H7 (cell line): ENCODE measurements at regions not wholly inside any gene's neighbourhood (a gene's known extent, or its start where the extent isn't known, plus 50 kb on each side); places are given as distances from the start of the nearest gene placed in this dataset.
"Not testable (repeated sequence)": the region's sequence is repeated elsewhere in the genome, so short reads cannot be mapped to it uniquely, and the experiment has no call there.

Experiments used
- DNase-seq: peaks from one replicate; pipeline ENCODE4 v3.0.0; 2012
- H3K27me3 ChIP-seq: 2 replicates; pipeline ENCODE4 v1.6.0; 2011; ENCODE audit warnings: mild to moderate bottlenecking, low read length; ENCODE audit not compliant: control insufficient read depth, insufficient read depth
- H3K36me3 ChIP-seq: replicated peaks from 2 replicates; pipeline ENCODE4 v1.5.1; 2011; ENCODE audit warnings: low read length; ENCODE audit not compliant: control insufficient read depth, insufficient read depth
- H3K4me3 ChIP-seq: 2 replicates; pipeline ENCODE4 v1.5.1; 2011; ENCODE audit warnings: low read depth, mild to moderate bottlenecking, control low read depth, low read length, moderate library complexity; ENCODE audit not compliant: insufficient read depth

DNA sequence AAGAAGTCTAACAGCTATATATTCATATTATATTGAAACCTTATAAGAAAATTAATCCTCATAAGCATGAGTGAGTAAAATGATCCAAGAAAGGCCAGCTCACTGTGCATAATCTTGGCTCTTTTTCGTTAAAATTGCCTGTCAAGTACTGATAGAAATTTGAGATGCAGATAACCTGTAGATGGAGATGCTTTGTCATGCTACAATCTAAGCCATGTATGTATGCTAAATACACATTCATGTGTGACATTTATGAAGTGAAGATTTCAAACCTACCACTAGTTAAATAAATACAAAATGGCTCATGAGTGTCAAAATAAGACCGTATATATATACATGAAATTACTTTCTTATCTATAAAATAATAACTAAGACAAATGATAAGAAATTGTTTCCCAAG is 1491.5 kb upstream of the PRMT6 start:
- Histone ChIP-seq H3K27me3 (no peaks in the 10 kb centered on the region), H3K36me3 (no peaks in the 10 kb centered on the region), H3K4me3 (no peak overlapping the region)
- no peak for DNase-seq

DNA sequence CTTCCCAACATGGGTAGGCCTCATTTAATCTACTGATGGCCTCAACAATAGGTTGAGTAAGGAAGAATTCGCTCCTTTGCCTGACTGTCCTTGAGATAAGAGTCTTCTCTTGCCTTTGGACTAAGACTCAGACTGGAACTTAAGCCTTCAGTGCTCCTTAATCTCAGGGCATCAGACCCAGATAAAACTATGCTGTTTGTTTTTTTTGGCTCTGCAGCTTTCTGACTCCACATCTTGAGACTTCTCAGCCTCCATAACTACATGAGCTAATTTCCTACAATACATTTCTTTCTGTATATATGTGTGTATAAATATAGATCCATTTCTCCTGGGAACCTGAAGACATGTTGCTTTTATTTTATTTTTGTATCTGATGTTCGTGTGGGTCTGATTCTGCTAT is 1470.7 kb upstream of the PRMT6 start:
- Histone ChIP-seq H3K4me3 (no peak overlapping the region), H3K36me3 (no peaks in the 10 kb centered on the region), H3K27me3 (no peaks in the 10 kb centered on the region)
- no peak for DNase-seq

DNA sequence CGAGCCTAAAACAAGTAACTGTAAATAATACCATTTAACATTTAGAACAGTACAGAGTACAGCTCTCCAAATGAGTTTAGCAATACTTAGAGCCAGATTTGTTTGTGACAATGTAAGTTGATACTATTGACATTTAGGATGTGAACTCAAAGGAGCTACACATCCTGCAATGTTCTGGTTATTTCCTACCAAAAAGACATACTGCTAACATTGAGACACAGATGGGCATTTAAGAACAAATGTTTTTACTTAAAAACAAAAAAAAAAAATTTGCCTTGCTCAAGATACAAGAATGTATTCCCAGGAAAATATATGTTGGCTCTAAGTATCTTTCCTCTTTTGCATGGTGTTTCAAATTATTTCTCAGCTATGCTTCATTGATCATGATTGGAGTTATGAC is 1464.8 kb upstream of the PRMT6 start:
- H3K4me3 ChIP-seq, result no peak overlapping the region
- DNase-seq, result no peak
- no peaks in the 10 kb centered on the region for H3K27me3 ChIP-seq
- no peaks in the 10 kb centered on the region for H3K36me3 ChIP-seq

DNA sequence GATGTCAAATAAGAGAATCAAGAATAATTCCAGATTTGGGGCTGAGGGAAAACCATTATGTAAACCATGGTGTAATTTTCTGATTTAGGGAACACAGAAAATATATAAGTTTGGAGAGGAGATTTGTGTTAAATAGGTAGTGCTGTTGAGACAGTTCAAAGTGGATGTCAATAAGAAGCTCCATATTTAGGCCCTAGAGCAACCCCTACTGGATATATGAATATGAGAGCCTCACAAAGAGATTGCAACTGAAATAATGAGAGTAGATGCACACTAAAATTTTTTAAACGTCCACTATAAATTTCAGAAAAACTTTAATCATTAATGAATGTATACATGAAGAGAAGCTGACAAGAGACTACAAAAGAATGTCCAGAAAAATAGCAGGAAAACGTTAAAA is 1447.8 kb upstream of the PRMT6 start:
- Histone ChIP-seq H3K4me3 (no peak overlapping the region), H3K36me3 (no peaks in the 10 kb centered on the region), H3K27me3 (no peaks in the 10 kb centered on the region)
- DNase-seq, result no peak

DNA sequence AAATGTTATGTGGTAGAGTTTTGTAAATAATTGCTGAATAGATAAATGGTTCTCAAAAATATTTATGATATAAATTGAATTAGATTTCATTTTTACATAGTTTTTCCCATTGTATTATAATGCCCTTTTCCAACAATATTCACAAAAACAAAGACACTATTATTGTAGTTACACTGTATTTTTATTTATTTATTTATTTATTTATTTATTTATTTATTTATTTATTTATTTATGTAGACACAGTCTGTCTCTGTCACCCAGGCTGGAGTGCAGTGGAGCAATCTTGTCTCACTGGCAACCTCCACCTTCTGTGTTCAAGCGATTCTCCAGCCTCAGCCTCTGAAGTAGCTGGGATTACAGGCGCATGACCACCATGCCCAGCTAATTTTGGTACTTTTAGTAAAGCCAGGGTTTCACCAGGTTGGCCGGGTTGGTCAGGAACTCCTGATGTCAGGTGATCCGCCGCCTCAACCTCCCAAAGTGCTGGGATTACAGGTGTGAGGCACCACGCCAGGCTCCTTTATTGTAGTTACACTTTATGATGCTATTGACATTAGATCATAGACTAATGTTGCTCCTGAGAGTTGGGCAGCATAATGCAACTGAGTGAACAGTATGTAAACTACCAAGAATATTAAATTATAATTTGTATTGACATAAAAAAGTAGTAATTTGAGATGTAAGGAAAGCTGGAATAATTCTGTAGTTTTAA is 1430.0 kb upstream of the PRMT6 start:
- H3K4me3 ChIP-seq, result no peak overlapping the region

GRCh38 chr1:105631153-105631744 is 1425.2 kb upstream of the PRMT6 start:
- H3K27me3 ChIP-seq, DNase-seq, H3K4me3 ChIP-seq, H3K36me3 ChIP-seq: not testable (repeated sequence)

More for the DNA sequence above, 1430.0 kb upstream of the PRMT6 start:
- no peaks in the 10 kb centered on the region for H3K36me3 ChIP-seq
- H3K27me3 ChIP-seq, result no peaks in the 10 kb centered on the region
- no peak for DNase-seq

DNA sequence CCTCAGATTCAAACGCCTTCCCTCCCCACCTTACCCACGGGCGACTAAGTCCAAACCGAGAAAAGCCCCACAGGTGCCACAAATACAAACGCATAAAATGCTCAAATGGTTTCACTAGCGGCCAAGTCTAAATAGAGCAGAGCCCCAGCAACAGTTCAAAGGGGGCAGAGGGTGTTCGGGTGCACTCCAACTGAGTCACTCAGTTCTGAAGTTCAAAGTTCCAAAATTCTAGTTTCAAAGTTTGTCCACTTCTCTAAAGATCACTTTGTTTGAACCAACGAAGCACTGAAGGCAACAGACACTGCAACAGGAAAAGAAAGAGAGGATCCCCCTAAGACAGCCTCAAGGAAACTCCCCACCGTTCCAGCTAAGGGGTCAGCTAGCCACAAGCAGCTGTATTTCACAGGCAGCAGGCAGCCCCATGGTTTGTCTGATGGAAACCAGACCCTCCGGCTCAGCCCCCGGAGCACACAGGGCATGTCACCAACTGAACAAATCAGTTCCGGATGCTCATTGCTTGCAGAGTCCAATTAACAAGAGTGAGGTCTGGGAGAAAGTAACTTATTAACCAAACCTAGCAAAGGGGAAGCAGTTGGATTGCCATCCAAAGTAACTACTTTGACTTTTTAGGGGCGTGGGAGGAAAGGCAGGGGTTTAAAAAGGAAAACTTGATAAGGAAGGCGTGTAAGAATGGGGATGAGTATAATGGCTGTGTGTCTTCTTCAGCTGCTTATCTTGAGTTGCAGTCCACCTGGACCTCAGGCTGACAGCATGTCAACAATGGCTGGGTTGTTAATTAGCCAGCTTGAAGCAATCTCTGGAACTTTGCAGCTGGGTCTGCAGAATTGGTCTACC is 1423.9 kb upstream of the PRMT6 start:
- Histone ChIP-seq H3K27me3 (no peaks in the 10 kb centered on the region), H3K36me3 (no peaks in the 10 kb centered on the region), H3K4me3 (no peak overlapping the region)
- no peak for DNase-seq

- no peaks in the 10 kb centered on the region for H3K27me3 ChIP-seq
- H3K36me3 ChIP-seq, result no peaks in the 10 kb centered on the region
- DNase-seq, result no peak
- no peak overlapping the region for H3K4me3 ChIP-seq
Observed at GRCh38 chr1:105636052-105636451, 1420.4 kb upstream of the PRMT6 start.

GRCh38 chr1:105641407-105641806 is 1415.1 kb upstream of the PRMT6 start:
- no peaks in the 10 kb centered on the region for H3K27me3 ChIP-seq
- no peak for DNase-seq
- H3K4me3 ChIP-seq, result no peak overlapping the region
- H3K36me3 ChIP-seq, result no peaks in the 10 kb centered on the region

DNA sequence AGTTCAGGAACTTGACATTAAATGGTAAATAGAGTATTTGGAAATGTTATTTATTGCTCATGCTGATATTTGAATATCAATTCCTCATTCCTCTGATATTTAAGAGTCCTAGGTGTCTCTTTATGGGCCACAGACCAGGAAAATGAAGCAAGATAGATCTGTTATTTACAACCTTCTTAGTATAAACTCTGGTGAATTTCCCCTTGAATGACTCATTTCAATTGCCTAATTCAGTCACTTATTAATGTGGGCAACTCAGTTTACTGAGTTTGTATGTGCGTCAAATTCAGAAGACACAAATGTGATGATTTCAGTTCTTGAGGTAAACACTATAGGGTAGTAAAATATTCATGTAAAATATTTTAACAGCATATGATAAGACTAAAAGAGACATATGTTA is 1404.4 kb upstream of the PRMT6 start:
- Histone ChIP-seq H3K27me3 (no peaks in the 10 kb centered on the region), H3K36me3 (no peaks in the 10 kb centered on the region), H3K4me3 (no peak overlapping the region)
- DNase-seq, result no peak

DNA sequence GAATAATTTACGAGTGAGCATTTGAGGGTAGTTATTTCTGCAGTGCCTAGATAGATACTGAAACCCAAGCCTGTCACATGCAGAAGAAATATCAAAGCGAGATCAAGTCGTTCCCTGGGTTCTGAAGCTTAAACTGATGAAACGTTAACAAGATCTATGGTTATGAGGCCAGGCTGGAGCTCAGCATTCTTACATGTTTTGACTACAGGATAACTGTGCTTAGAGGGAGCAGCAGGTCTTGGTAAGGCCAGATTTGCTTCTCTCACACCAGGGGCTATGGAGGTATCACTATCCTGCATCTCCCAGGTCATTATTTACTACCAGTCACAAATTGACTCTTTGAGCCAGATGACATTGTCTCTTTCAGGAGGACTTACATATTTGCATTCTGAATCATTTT is 1401.4 kb upstream of the PRMT6 start:
- Histone ChIP-seq H3K36me3 (no peaks in the 10 kb centered on the region), H3K27me3 (no peaks in the 10 kb centered on the region), H3K4me3 (no peak overlapping the region)
- no peak for DNase-seq

DNA sequence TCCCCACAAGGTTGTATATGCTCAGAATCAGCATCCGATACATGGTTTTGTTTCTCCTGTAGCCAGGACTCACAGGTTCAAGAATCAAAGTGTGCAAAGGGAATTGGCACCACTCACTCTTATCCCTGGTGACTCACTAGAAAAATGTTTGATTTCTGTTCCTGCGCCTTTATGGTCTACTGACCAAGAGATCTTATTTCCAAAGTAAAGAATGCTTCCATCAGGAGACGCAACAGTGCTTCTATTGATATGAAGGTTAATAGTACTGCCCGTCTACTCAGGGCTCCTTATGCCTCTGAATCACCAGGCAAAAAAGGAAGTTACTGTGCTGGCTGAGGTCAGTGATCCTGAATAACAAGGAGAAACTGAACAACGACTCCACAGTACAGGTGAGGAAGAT is 1392.0 kb upstream of the PRMT6 start:
- Histone ChIP-seq H3K36me3 (no peaks in the 10 kb centered on the region), H3K27me3 (no peaks in the 10 kb centered on the region), H3K4me3 (no peak overlapping the region)
- DNase-seq, result no peak

DNA sequence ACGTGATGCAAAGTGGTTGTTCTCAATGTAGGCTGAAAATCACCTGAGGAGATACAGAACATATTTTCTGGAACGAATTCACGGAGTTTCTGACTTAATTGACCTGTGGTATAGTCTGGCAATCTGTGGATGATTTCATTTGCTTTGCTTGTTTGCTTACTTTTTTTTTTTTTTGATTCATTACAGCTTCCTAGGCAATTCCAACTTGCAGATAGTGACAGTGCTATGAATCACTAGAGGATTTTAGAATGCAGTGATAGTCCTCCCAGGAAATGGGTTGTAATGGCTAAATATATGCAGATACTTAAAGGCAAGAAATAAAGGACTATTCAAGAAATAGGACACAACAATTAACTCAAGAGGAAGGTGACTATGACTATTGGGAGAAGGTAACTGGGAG is 1378.1 kb upstream of the PRMT6 start:
- no peak for DNase-seq
- Histone ChIP-seq H3K36me3 (no peaks in the 10 kb centered on the region), H3K27me3 (no peaks in the 10 kb centered on the region), H3K4me3 (no peak overlapping the region)

DNA sequence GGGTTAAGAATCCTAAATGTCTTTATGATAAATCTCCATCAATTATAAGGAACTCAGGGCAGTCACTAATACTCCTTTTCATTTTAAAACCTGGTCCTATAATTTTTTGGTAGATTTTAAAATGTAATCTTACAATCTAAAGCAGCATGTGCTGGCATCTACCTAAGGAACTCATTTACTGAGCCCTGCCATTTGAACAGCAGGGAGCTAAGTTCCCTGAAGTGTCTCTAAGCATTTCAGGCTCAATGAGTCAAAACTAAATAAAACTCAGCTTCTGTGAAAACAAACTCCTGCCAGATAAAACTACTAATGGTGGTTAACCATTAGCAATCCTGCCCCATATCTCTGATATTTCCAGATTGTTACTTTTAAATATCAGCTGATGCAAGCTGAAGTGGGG is 1371.8 kb upstream of the PRMT6 start:
- H3K4me3 ChIP-seq, result no peak overlapping the region
- no peak for DNase-seq
- no peaks in the 10 kb centered on the region for H3K27me3 ChIP-seq
- H3K36me3 ChIP-seq, result no peaks in the 10 kb centered on the region

GRCh38 chr1:105686026-105686425 is 1370.4 kb upstream of the PRMT6 start:
- Histone ChIP-seq H3K27me3 (no peaks in the 10 kb centered on the region), H3K4me3 (no peak overlapping the region), H3K36me3 (no peaks in the 10 kb centered on the region)
- no peak for DNase-seq
